SK-MEL-5 (cell line): ENCODE measurements at regions not wholly inside any gene's neighbourhood (a gene's known extent, or its start where the extent isn't known, plus 50 kb on each side); places are given as distances from the start of the nearest gene placed in this dataset.
A peak's percentile ranks its signal among the peaks of the same experiment; 100 is the strongest.

Experiments
- DNase-seq: peaks from one replicate; pipeline ENCODE4 v3.0.0-alpha.2; 2016; ENCODE audit warnings: low read depth, low spot score
- in situ Hi-C: cut with HindIII; loops from 2 replicates; pipeline ENCODE4 v1.10.0; 2016; ENCODE audit warnings: low sequenced_read_pairs, high pct_unique_total_duplicates, low pct_unique_long_range_greater_than_20kb

DNA sequence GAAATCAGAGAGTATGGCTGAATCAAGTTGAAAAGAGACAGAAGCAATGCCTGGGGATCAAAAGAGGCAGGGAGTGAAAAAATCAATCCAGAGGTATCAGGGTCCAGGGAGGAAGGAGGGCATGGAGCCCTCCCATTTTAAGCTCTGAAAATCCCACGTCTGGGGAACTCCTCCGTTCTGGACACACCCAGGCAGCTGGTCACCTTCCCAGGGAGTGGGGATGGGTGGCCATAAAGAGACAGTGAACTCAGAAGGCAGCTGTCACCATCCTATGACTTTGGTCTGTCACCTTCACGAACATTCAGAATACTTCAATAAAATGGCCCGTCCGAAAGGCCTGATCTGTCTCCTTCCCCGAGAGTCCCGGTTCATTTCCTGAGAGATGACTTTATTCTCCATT, 71.6 kb downstream of the MAP1LC3B2 start:
- in situ Hi-C loops: no loop called here
- no peak for DNase-seq

DNA sequence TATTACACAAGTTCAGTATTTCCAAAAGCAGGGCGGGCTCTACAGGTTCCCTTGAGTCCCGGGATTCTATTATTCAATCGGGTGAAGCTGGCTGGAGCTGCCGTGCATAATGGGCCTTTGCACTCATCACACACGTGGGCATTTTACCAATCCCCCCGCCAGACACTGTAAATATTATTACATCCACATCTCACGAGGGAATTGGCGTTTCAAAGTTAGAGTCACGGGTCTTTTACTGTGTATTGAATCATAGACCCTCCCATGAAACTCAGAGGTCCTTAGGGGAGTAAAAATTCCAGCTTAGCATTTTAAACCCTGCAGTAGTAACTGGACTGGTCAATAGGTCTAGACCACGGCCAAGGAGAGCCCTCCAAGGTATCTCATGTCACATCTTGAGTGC, 70.3 kb downstream of the MAP1LC3B2 start:
- in situ Hi-C loops: no loop called here
- peak; percentile 65 for DNase-seq

- DNase-seq: no peak
- in situ Hi-C loops: no loop called here
Measured at GRCh38 chr12:116628989-116629388, 69.8 kb downstream of the MAP1LC3B2 start.

GRCh38 chr12:116628450-116628793, 69.2 kb downstream of the MAP1LC3B2 start:
- DNase-seq: no peak
- in situ Hi-C loops: no loop called here
